GM19025 (cell line): ENCODE measurements at regions not wholly inside any gene's neighbourhood (a gene's known extent, or its start where the extent isn't known, plus 50 kb on each side); places are given as distances from the start of the nearest gene placed in this dataset.

Experiments used
- ATAC-seq: cut with Tn5 transposase; IDR thresholded peaks from one replicate; pipeline ENCODE4 v1.9.1; 2021; ENCODE audit warnings: mild to moderate bottlenecking, low read depth, moderate library complexity; ENCODE audit not compliant: unreplicated experiment

- ATAC-seq: no peak
These were observed 120.3 kb upstream of the SLC6A11 start for GRCh38 chr3:10695595-10696285.

GRCh38 chr3:10697918-10698317 is 118.1 kb upstream of the SLC6A11 start:
- ATAC-seq: no peak

GRCh38 chr3:10700821-10701220 is 115.2 kb upstream of the SLC6A11 start:
- ATAC-seq: no peak

- no peak for ATAC-seq
These were observed 112.9 kb upstream of the SLC6A11 start for GRCh38 chr3:10702961-10703740.

- ATAC-seq: no peak
These were observed 112.2 kb upstream of the SLC6A11 start for GRCh38 chr3:10703875-10704274.

GRCh38 chr3:10706156-10706739 is 109.8 kb upstream of the SLC6A11 start:
- no peak for ATAC-seq

- no peak for ATAC-seq
These were observed 109.2 kb upstream of the SLC6A11 start for GRCh38 chr3:10706740-10707399.

GRCh38 chr3:10707400-10708215 is 108.4 kb upstream of the SLC6A11 start:
- ATAC-seq: no peak

- no peak for ATAC-seq
These were observed 107.7 kb upstream of the SLC6A11 start for GRCh38 chr3:10708216-10708893.

- ATAC-seq: no peak
These were observed 106.8 kb upstream of the SLC6A11 start for GRCh38 chr3:10709110-10709781.

GRCh38 chr3:10712121-10712520 is 103.9 kb upstream of the SLC6A11 start:
- no peak for ATAC-seq

- no peak for ATAC-seq
These were observed 102.4 kb upstream of the SLC6A11 start for GRCh38 chr3:10713656-10714055.

- ATAC-seq: no peak
These were observed 100.1 kb upstream of the SLC6A11 start for GRCh38 chr3:10715886-10716285.

GRCh38 chr3:10716964-10717363 is 99.1 kb upstream of the SLC6A11 start:
- ATAC-seq: no peak

- no peak for ATAC-seq
These were observed 98.3 kb upstream of the SLC6A11 start for GRCh38 chr3:10717756-10718155.

- ATAC-seq: no peak
These were observed 94.9 kb upstream of the SLC6A11 start for GRCh38 chr3:10721101-10721500.

- ATAC-seq: no peak
These were observed 93.1 kb upstream of the SLC6A11 start for GRCh38 chr3:10722911-10723310.

- ATAC-seq: no peak
These were observed 92.0 kb upstream of the SLC6A11 start for GRCh38 chr3:10723991-10724390.

GRCh38 chr3:10725067-10725466 is 91.0 kb upstream of the SLC6A11 start:
- ATAC-seq: no peak
